ENCODE measurements at regions not wholly inside any gene's neighbourhood (a gene's known extent, or its start where the extent isn't known, plus 50 kb on each side); places are given as distances from the start of the nearest gene placed in this dataset.

DNA sequence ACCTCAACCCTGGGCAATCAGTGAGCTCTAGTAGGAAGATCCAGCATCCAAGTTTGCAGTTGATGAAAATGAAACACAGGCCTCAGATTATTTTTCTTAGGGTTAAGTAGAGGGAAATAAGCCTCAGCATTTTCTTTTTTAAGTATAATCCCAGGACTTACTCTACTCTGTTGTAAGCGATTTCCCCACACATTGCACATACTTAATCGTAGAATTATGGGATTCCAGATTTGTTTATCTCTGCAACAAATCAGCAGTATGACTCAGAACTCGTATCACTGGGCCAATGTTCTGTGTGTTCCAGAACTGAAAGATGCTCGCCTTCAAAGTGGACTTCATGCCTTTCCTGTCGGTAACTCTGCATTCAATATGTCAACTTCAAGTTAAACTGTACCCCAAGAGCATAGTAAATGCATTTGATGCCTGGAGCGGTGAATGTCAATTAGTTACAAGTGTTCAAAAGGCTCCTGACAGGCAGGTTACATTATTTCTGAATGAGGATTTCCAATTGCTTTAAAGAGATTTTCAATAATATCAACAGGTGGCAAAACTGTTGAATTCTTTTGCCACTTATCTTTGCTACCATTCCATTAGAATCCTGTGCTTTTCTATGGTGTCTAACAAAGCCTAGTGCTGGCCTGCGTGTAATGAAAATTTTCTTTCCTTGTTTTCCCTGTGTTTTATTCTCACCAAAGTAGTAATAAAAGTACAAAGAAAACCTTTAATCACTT lies 323.8 kb upstream of the SYT1 start:
- Histone ChIP-seq H3K36me3 (ENCODE audit: insufficient read depth, low read length) (no peaks in the 10 kb centered on the region), H3K27me3 (ENCODE audit: control insufficient read depth in 1 of 2, insufficient read depth in 2 of 2, low read length in 2 of 2) (no peaks in the 10 kb centered on the region), H3K9me3 (ENCODE audit: control insufficient read depth in 1 of 2, insufficient read depth in 1 of 2, low read length in 2 of 2) (peaks cover 0 to 6% of the 10 kb centered on the region in 2 experiments), H3K4me1 (ENCODE audit: insufficient read depth, low read length) (no peaks in the 10 kb centered on the region), H3K4me3 (ENCODE audit: low read length) (no peak overlapping the region), H3K27ac (ENCODE audit: low read depth in 1 of 2, low read length in 2 of 2) (no peak overlapping the region)
- ATAC-seq (ENCODE audit: poor library complexity) (no peak), DNase-seq (no peak)
- Mint-ChIP-seq H3K4me3 (no peak overlapping the region), H3K9me3 (peaks cover 8% of the 10 kb centered on the region), H3K36me3 (ENCODE audit: low read depth) (no peaks in the 10 kb centered on the region), H3K4me1 (ENCODE audit: low read depth) (no peaks in the 10 kb centered on the region), H3K27ac (no peak overlapping the region), H3K27me3 (no peaks in the 10 kb centered on the region)
- ChIA-PET CTCF (no interaction called here), POLR2A (no interaction called here)
- intact Hi-C loops (cut with DNase I, micrococcal nuclease): no loop called here
- TF ChIP-seq, protein P1, sequence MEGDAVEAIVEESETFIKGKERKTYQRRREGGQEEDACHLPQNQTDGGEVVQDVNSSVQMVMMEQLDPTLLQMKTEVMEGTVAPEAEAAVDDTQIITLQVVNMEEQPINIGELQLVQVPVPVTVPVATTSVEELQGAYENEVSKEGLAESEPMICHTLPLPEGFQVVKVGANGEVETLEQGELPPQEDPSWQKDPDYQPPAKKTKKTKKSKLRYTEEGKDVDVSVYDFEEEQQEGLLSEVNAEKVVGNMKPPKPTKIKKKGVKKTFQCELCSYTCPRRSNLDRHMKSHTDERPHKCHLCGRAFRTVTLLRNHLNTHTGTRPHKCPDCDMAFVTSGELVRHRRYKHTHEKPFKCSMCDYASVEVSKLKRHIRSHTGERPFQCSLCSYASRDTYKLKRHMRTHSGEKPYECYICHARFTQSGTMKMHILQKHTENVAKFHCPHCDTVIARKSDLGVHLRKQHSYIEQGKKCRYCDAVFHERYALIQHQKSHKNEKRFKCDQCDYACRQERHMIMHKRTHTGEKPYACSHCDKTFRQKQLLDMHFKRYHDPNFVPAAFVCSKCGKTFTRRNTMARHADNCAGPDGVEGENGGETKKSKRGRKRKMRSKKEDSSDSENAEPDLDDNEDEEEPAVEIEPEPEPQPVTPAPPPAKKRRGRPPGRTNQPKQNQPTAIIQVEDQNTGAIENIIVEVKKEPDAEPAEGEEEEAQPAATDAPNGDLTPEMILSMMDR (IDR thresholded peaks at IDR 0.05): no peak

DNA sequence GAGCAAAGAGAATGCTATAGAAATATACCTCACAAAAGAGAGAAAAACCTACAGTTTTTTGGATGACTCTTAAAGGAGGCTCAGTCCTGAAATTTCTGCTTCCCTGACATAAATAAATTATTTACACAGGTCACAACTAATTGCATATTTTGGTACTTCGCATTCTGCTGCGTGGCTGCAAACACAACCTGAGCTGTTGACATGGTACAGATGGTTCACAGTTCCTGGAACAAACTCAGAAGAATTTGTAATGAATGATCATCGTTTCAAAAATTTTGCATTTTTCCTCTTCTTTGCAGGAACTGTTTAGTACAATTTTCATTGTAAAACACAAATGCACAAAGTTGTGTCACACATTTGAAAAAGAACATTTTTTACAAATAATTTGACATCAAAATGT lies 313.7 kb upstream of the SYT1 start:
- no peaks in the 10 kb centered on the region for H3K27me3 ChIP-seq (ENCODE audit: control insufficient read depth in 1 of 2, insufficient read depth in 2 of 2, low read length in 2 of 2)
- H3K4me3 Mint-ChIP-seq: no peak overlapping the region
- POLR2A ChIA-PET: no interaction called here
- H3K9me3 Mint-ChIP-seq: peaks cover 6% of the 10 kb centered on the region
- intact Hi-C loops (cut with DNase I, micrococcal nuclease): no loop called here
- DNase-seq: no peak
- CTCF ChIA-PET: no interaction called here
- no peaks in the 10 kb centered on the region for H3K27me3 Mint-ChIP-seq
- H3K4me1 Mint-ChIP-seq (ENCODE audit: low read depth): no peaks in the 10 kb centered on the region
- TF ChIP-seq, protein P1 (IDR thresholded peaks at IDR 0.05): no peak
- H3K36me3 ChIP-seq (ENCODE audit: insufficient read depth, low read length): no peaks in the 10 kb centered on the region
- no peaks in the 10 kb centered on the region for H3K36me3 Mint-ChIP-seq (ENCODE audit: low read depth)
- no peaks in the 10 kb centered on the region for H3K4me1 ChIP-seq (ENCODE audit: insufficient read depth, low read length)
- no peak overlapping the region for H3K4me3 ChIP-seq (ENCODE audit: low read length)
- no peaks in the 10 kb centered on the region for H3K9me3 ChIP-seq (ENCODE audit: control insufficient read depth in 1 of 2, insufficient read depth in 1 of 2, low read length in 2 of 2)
- no peak for ATAC-seq (ENCODE audit: poor library complexity)
- no peak overlapping the region for H3K27ac Mint-ChIP-seq
- no peak overlapping the region for H3K27ac ChIP-seq (ENCODE audit: low read depth in 1 of 2, low read length in 2 of 2)

DNA sequence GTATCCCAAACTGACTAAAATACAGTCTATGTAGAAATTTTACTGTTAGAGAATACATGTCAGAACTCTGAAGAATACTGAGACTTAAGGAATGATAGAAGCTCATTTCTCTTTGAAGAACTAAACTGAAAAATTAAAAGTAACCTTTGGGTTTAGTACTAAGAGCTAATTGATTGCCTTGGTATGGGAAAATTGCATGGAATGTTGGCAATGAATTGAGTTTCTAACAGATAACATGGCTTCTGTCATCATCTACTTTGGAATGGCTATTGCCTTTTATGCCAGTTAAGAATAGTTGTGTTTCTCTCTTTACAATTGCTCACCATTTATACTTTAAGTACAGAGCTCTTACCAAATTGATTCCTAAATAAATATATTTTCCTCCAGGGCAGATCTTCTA lies 308.8 kb upstream of the SYT1 start:
- no peak overlapping the region for H3K4me3 Mint-ChIP-seq
- H3K36me3 ChIP-seq (ENCODE audit: insufficient read depth, low read length): no peaks in the 10 kb centered on the region
- no peaks in the 10 kb centered on the region for H3K27me3 Mint-ChIP-seq
- no peaks in the 10 kb centered on the region for H3K4me1 Mint-ChIP-seq (ENCODE audit: low read depth)
- H3K9me3 Mint-ChIP-seq: peaks cover 2% of the 10 kb centered on the region
- no peaks in the 10 kb centered on the region for H3K9me3 ChIP-seq (ENCODE audit: control insufficient read depth in 1 of 2, insufficient read depth in 1 of 2, low read length in 2 of 2)
- H3K27me3 ChIP-seq (ENCODE audit: control insufficient read depth in 1 of 2, insufficient read depth in 2 of 2, low read length in 2 of 2): no peaks in the 10 kb centered on the region
- H3K4me1 ChIP-seq (ENCODE audit: insufficient read depth, low read length): no peaks in the 10 kb centered on the region
- no peak overlapping the region for H3K27ac ChIP-seq (ENCODE audit: low read depth in 1 of 2, low read length in 2 of 2)
- H3K36me3 Mint-ChIP-seq (ENCODE audit: low read depth): no peaks in the 10 kb centered on the region
- ChIA-PET POLR2A (no interaction called here), CTCF (no interaction called here)
- DNase-seq: no peak
- intact Hi-C loops (cut with DNase I, micrococcal nuclease): no loop called here
- no peak for ATAC-seq (ENCODE audit: poor library complexity)
- TF ChIP-seq, protein P1 (IDR thresholded peaks at IDR 0.05): no peak
- no peak overlapping the region for H3K4me3 ChIP-seq (ENCODE audit: low read length)
- no peak overlapping the region for H3K27ac Mint-ChIP-seq
